ENCODE measurements at regions not wholly inside any gene's neighbourhood (a gene's known extent, or its start where the extent isn't known, plus 50 kb on each side); places are given as distances from the start of the nearest gene placed in this dataset.

DNA sequence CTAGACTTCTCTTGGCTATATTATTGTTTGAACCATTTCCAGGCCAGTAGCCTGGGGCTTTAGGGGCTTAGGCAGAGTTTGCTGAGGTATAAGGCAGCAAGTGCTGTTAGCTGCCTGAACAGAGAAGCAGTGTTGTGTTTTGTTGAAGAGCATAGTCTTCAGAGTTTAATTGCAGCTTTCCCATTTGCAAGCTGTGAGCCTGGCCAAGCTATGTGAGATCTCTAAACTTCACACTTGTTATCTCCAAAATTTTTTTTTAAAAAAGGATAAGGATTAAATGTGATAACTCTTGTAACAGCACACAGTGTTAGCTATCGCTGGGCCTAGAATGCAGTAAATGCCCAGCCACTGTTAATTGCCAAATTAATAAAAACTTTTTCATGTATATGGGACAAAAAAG is 782.4 kb downstream of the REEP3 start:
- TF ChIP-seq POLR2A (IDR thresholded peaks at IDR 0.05; ENCODE audit: low read depth, low read length) (no peak), TAF1 (IDR thresholded peaks at IDR 0.05; ENCODE audit: borderline replicate concordance, low read depth, low read length) (no peak)

Measured in GM12892 (cell line).